Activated CD4-positive, alpha-beta T cell treated with anti-CD3 and anti-CD28 coated beads, Interleukin-2, amount 50 U/mL, for 1 hour (primary cell): ENCODE measurements at regions not wholly inside any gene's neighbourhood (a gene's known extent, or its start where the extent isn't known, plus 50 kb on each side); places are given as distances from the start of the nearest gene placed in this dataset.

Experiments used
- DNase-seq: peaks from one replicate; pipeline ENCODE4 v3.0.0-alpha.2; 2020

DNA sequence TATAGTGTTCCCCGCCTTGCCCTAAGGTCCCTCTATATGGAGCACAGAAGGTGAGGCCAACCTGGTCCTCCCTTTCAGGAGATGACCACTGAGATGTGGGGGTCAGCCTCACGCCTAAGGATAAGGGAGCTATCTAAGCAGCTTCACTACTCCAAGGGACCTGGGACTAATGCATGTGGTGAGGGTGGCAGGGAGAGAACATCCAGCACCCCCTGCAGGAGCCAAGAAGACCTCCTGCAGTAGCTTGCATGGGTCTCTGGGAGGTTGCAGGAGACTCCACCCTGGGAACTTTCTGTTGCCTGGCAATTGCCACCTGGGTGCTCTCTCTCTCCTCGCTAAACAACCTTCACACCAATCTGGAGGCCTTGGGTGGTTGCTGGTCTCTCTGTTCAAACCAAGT is 93.0 kb upstream of the KLHL29 start:
- no peak for DNase-seq

DNA sequence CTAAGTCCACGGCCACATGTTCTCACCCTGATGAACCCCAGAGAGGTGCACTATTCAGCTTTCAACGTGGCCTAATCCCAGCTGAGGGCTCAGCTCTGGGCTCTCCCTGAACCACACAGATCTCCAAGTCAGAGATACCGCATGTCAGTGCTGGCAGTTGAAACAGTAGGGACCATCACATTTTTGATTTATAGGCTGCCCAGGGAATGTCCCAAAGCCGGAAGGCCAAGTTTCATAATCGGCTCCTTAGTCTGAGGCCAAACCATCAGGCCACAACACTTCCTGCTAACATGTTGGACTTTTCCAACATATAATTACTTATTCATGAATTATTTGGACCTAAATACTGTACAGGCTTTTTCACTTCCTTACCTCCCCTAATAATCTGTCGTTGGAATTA is 91.9 kb upstream of the KLHL29 start:
- DNase-seq, result no peak

- no peak for DNase-seq
Observed at GRCh38 chr2:23293731-23294130, 91.2 kb upstream of the KLHL29 start.

GRCh38 chr2:23294238-23294637 is 90.7 kb upstream of the KLHL29 start:
- no peak for DNase-seq

- no peak for DNase-seq
Observed at GRCh38 chr2:23296691-23297090, 88.3 kb upstream of the KLHL29 start.

- DNase-seq, result no peak
Observed at GRCh38 chr2:23297112-23297511, 87.9 kb upstream of the KLHL29 start.

DNA sequence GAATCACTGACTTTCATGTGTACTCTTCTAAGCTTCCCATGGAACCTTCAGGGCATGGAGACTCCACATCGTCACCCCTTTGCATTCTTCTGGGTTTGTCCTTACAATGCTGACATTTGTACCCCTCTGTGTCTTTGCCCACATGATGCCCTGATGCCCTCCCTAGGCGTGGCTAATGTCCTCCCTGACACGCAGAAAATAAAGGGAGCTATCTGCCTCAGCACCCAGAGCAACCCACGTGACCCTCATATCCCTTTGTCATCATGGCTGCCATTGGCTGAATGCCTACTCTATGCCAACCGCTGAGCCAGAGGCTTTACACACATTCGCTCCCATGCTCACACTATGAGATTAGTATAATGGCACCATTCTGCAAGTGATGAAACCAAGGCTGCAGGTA is 86.4 kb upstream of the KLHL29 start:
- no peak for DNase-seq

- DNase-seq, result no peak
Observed at GRCh38 chr2:23299476-23300195, 85.3 kb upstream of the KLHL29 start.

DNA sequence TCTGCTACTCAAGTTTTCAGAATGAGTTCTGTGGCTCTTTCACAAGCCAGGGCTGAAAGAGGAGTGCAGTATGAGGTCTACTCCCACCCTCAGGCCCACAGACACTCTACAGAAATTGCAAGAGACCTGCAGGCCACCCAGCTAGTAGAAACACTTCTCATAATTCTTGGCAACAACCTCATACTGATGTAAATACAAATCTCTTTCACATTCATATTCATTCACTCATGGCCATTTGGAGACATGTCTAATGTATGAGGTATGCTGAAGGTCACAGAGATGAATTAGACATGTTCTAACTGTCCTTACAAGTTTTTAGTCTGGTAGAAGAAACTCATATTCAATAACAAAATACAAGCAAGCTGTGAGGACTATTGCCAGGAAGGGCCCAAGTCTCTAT is 83.8 kb upstream of the KLHL29 start:
- DNase-seq, result no peak

- no peak for DNase-seq
Observed at GRCh38 chr2:23302591-23302990, 82.4 kb upstream of the KLHL29 start.

GRCh38 chr2:23306401-23306800 is 78.6 kb upstream of the KLHL29 start:
- DNase-seq, result no peak

DNA sequence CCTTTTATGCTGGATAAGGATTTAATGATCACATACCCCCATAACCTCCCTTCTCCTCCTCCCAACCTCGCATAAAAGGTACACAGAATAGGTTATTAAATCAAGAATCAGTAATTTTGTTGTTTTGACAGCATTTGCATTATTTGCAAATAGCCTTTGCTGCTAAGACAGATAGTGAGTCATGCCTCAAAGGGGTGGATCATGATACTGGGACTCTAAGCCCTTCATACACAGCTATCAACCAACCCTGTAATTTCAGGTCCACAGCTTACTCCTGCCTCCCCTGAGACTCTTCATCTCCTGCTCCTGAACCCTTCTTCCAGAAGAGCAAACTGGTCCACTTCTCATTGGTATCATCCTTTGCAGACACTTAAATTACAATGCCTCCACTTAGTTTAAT is 73.8 kb upstream of the KLHL29 start:
- no peak for DNase-seq

DNA sequence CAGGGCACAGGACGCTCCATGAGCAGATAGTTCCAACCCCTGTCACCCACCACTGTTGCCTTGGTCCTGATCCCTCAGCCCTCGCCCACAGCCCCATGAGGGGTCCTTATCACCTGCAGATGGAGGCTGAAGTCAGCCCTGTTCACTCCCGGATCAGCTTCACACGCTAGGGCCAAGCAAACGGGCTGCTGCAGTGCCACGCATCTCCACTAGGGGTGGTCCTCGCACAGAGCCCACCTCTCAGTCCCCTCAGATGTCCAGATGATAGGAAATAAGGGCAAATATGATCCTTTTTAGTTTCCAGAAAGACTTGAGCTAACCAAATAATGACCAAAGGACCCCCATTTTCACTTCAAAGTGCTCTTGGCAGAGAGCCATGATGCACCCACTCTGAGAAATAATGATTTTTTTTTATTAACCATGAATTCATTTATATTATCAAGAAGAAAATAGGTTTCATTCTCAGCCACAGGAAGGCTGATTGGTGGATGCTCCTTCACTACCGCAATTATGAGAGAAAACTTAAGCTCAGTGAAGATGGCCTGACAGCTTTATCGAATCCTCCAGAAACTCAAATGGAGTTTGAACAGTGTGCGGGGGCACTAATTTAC is 71.9 kb upstream of the KLHL29 start:
- DNase-seq, result peak; percentile 6

DNA sequence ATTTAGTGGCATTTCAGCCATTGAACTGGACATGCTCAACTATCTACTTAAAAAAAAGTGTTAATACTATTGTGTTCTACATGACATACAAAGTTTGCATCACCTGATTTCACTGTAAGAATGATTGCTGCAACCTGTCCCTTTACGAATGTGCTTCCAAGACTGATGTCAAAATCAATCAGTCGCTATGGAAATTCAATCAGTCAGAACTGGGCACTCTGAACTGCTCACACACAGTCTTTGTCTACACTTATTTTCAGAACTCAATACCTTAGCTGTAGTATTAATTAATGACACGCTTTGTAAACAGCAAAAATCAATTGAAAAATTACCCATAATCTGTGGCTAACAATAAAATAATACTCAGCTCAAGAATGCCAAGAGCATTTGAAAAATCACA is 70.3 kb upstream of the KLHL29 start:
- no peak for DNase-seq

DNA sequence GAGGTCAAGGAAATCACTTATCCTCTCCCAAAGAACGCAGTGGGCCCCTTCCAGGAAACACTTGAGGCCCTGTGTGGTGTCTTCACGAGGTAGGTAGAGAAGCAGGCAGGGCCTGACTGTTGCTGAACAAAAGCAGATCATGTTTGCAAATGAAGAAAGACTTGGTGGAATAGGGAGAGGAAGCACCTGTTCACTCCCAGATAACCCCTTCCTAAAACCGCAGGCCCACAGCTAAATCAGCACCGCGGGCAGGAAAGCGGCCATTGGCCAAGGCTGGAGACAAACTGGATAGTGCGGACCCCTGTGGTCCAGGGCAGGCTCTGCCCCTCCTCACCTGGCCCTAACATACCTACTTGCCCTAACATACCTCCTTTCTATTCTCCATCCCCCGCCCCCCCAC is 64.9 kb upstream of the KLHL29 start:
- no peak for DNase-seq

DNA sequence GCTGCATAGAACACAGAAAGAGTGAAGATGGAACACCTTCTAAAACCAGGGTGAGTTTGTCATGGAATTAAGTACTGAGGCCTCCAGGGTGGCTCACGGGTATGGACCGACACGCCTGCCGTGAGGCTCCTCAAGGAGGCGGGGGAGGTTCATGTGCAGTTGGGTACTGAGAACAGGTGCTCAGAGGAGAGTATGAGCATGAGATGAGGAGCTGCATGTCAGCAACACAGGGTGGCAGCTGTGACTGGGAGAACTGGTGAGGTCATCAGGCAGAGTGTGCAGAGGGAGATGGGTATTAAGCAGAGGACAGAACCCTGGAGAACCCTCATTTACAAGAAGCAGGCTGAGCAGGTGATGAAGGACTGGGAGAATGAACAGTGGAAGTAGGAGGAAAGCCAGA is 63.2 kb upstream of the KLHL29 start:
- DNase-seq, result no peak

GRCh38 chr2:23322567-23323197 is 62.3 kb upstream of the KLHL29 start:
- no peak for DNase-seq

DNA sequence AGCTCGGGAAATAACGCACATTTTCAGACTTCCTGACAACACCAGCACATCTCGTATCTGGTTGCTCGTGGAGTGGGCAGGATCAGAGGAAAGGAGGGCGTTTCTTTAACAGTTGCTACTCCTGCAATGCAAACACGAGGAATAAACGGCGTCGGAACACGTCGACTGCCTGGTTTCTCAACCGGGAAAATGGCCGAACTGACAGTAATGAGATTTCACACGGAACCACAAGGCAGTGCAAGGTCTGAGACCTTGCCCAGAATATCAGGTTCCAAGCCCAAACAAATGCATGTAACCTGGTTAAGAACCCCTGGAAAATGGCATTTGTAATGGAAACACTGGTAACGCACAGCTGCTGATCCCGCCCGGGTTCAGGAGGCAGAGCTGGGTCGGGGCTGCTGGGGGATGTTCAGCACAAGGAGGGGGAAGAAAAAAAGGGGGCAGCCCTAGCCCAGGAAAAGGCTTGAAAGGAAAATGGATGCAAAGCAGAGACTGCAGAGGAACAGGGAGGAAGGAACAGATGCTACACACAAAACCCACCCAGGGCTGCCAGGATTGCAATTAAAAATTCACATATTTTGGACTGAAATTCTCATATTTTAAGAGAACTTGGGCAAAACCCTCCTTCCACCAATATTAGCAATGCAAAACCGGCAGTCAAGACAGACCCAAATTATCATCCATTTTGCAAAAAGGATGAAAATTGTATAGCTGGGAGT is 61.6 kb upstream of the KLHL29 start:
- DNase-seq, result no peak

- no peak for DNase-seq
Observed at GRCh38 chr2:23323917-23324680, 60.9 kb upstream of the KLHL29 start.

GRCh38 chr2:23326330-23326729 is 58.6 kb upstream of the KLHL29 start:
- DNase-seq, result no peak

DNA sequence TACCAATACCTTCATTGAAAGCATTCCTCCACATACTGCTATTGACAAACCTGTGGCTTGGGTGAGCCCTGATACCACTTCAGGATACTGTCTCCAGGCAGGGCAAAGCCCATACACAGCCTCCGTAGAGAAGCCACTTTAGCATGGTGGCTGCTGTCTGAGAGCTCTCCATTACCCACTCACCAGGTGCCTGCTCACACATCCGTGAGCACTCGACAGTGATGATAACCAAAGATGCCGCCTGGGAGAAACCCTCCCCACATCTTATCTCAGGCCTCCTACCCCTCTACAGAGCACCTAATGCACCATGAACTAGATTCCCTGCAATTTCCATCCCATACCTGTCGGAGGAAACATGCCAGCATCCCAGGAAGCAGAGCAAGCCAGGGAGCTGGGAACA is 57.6 kb upstream of the KLHL29 start:
- DNase-seq, result no peak

DNA sequence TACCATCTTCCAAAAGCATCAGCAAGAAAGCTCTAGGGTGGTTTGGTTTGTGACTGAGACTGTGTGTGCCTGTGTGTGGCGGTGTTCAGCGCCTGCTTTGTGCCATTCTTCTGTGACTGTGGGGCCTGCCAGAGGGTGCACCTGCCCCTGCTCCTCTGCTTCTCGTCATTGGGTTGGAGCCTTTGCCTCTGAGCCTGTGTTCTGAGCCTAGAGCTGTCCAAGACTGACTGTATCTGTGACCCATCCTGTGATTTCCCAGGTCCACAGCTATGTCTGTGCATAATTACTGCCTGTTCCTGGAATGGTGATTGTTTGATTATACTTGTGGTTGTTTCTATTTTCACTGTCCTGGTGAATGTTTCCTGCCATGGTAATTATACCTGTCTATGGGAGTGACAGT is 57.1 kb upstream of the KLHL29 start:
- no peak for DNase-seq

GRCh38 chr2:23330214-23330613 is 54.8 kb upstream of the KLHL29 start:
- no peak for DNase-seq
